ENCODE measurements at regions not wholly inside any gene's neighbourhood (a gene's known extent, or its start where the extent isn't known, plus 50 kb on each side); places are given as distances from the start of the nearest gene placed in this dataset.
"Not testable (repeated sequence)": the region's sequence is repeated elsewhere in the genome, so short reads cannot be mapped to it uniquely, and the experiment has no call there.

GRCh38 chr4:190120111-190120514 is 53.5 kb upstream of the DUX4 start:
- not testable (repeated sequence) for TF ChIP-seq POLR2A, EP300, POLR2AphosphoS5, CTCF (IDR thresholded peaks at IDR 0.05)

Data from upper lobe of left lung (tissue), 4 donors.